CD4-positive, alpha-beta T cell (primary cell): ENCODE measurements at regions not wholly inside any gene's neighbourhood (a gene's known extent, or its start where the extent isn't known, plus 50 kb on each side); places are given as distances from the start of the nearest gene placed in this dataset.

Source experiments
- ATAC-seq: fragments of 200-7000 bp; cut with Tn5 transposase; one replicate; pipeline ENCODE4 v1.10.0; 2022; ENCODE audit warnings: mild to moderate bottlenecking; ENCODE audit not compliant: poor library complexity
- CTCF ChIA-PET: fragments of 350-600 bp; sonication (Branson Sonifier 250); formaldehyde crosslinking; loops from one replicate; lab custom pipeline; 2021; ENCODE audit warnings: antibody characterized with exemption, inconsistent platforms; lab: Charles Lee
- POLR2A ChIA-PET: fragments of 350-600 bp; sonication (Branson Sonifier 250); formaldehyde crosslinking; loops from one replicate; lab custom pipeline; 2021; ENCODE audit warnings: antibody characterized with exemption, inconsistent platforms; lab: Charles Lee
- DNase-seq, 14 experiments: peaks; one replicate each; pipeline ENCODE4 v3.0.0-alpha.2; 2013 to 2020; ENCODE audit warnings: mixed read lengths in 2 of 14
- H3K27ac ChIP-seq, 2 donors: one replicate each; pipeline versions ENCODE4 v1.5.1 to v1.7.0; 2013; ENCODE audit warnings: low read length in 2 of 2, low read depth in 1 of 2, mild to moderate bottlenecking in 1 of 2
- H3K27me3 ChIP-seq, 2 experiments: 1 replicate in 1 of 2; 2 replicates in 1 of 2; pipeline versions ENCODE4 v1.6.1 to v1.7.0; 2013; ENCODE audit warnings: low read length in 2 of 2, control low read depth in 1 of 2, mild to moderate bottlenecking in 1 of 2, moderate library complexity in 1 of 2; ENCODE audit not compliant: insufficient read depth in 2 of 2, control insufficient read depth in 1 of 2
- H3K36me3 ChIP-seq: one replicate; pipeline ENCODE4 v1.6.1; 2013; ENCODE audit warnings: low read length, control low read depth; ENCODE audit not compliant: insufficient read depth
- H3K4me1 ChIP-seq: one replicate; pipeline ENCODE4 v1.6.1; 2013; ENCODE audit warnings: low read length, control low read depth; ENCODE audit not compliant: insufficient read depth
- H3K4me3 ChIP-seq: one replicate; pipeline ENCODE4 v1.5.1; 2013; ENCODE audit warnings: mild to moderate bottlenecking, low read length, moderate library complexity
- H3K9me3 ChIP-seq, 2 experiments: 1 replicate in 1 of 2; 2 replicates in 1 of 2; pipeline versions ENCODE4 v1.6.1 to v1.7.0; 2013; ENCODE audit warnings: low read length in 2 of 2, mild to moderate bottlenecking in 2 of 2, control low read depth in 1 of 2, moderate library complexity in 1 of 2; ENCODE audit not compliant: control insufficient read depth in 1 of 2, insufficient read depth in 1 of 2
- H3K27ac Mint-ChIP-seq: one replicate; pipeline ENCODE4 v1.8.0; 2020; ENCODE audit warnings: mixed read lengths
- H3K27me3 Mint-ChIP-seq: one replicate; pipeline ENCODE4 v1.8.0; 2021; ENCODE audit warnings: mixed read lengths
- H3K36me3 Mint-ChIP-seq: one replicate; pipeline ENCODE4 v1.8.0; 2021; ENCODE audit warnings: low read depth, mixed read lengths
- H3K4me1 Mint-ChIP-seq: one replicate; pipeline ENCODE4 v1.8.0; 2021; ENCODE audit warnings: low read depth, mixed read lengths
- H3K4me3 Mint-ChIP-seq: one replicate; pipeline ENCODE4 v1.8.0; 2020; ENCODE audit warnings: mild to moderate bottlenecking, mixed read lengths
- H3K9me3 Mint-ChIP-seq: one replicate; pipeline ENCODE4 v1.8.0; 2020; ENCODE audit warnings: mixed read lengths
- intact Hi-C, 2 experiments: fragments of 100-400 bp; cut with DNase I in 1 of 2; cut with micrococcal nuclease in 1 of 2; formaldehyde crosslinking; loops; one replicate each; pipeline versions ENCODE4 v1.15.1 to v1.9.0; 2023 to 2025; cut with DNase I, micrococcal nuclease
- TF ChIP-seq, protein P1 (sequence below): fragments of 200-600 bp; IDR thresholded peaks from one replicate; pipeline ENCODE4 v1.8.0; 2022; ENCODE audit warnings: antibody characterized with exemption, mild to moderate bottlenecking

- H3K27me3 Mint-ChIP-seq: no peaks in the 10 kb centered on the region
- H3K4me1 ChIP-seq: no peaks in the 10 kb centered on the region
- no peaks in the 10 kb centered on the region for H3K9me3 Mint-ChIP-seq
- no peaks in the 10 kb centered on the region for H3K4me1 Mint-ChIP-seq
- H3K36me3 ChIP-seq: no peaks in the 10 kb centered on the region
- no peak overlapping the region for H3K27ac Mint-ChIP-seq
- DNase-seq (peak in 1 of 14 experiments; percentile 4), ATAC-seq (no peak)
- TF ChIP-seq, protein P1, sequence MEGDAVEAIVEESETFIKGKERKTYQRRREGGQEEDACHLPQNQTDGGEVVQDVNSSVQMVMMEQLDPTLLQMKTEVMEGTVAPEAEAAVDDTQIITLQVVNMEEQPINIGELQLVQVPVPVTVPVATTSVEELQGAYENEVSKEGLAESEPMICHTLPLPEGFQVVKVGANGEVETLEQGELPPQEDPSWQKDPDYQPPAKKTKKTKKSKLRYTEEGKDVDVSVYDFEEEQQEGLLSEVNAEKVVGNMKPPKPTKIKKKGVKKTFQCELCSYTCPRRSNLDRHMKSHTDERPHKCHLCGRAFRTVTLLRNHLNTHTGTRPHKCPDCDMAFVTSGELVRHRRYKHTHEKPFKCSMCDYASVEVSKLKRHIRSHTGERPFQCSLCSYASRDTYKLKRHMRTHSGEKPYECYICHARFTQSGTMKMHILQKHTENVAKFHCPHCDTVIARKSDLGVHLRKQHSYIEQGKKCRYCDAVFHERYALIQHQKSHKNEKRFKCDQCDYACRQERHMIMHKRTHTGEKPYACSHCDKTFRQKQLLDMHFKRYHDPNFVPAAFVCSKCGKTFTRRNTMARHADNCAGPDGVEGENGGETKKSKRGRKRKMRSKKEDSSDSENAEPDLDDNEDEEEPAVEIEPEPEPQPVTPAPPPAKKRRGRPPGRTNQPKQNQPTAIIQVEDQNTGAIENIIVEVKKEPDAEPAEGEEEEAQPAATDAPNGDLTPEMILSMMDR: no peak
- POLR2A ChIA-PET: no interaction called here
- CTCF ChIA-PET: no interaction called here
- no peaks in the 10 kb centered on the region for H3K36me3 Mint-ChIP-seq
- no peaks in the 10 kb centered on the region for H3K9me3 ChIP-seq
- H3K4me3 Mint-ChIP-seq: no peak overlapping the region
- no peak overlapping the region for H3K27ac ChIP-seq
- H3K4me3 ChIP-seq: no peak overlapping the region
- H3K27me3 ChIP-seq: no peaks in the 10 kb centered on the region
- intact Hi-C loops: loop anchor here in 1 of 2 experiments (5.0 kb wide), 1 partner anchor 1195 kb away; no protein-coding TSS in a partner anchor
These were observed 512.2 kb downstream of the PDHA2 start for GRCh38 chr4:96352051-96352517.

GRCh38 chr4:96354036-96354712 is 514.3 kb downstream of the PDHA2 start:
- ChIA-PET POLR2A (no interaction called here), CTCF (no interaction called here)
- DNase-seq: no peak
- Histone ChIP-seq H3K9me3 (no peaks in the 10 kb centered on the region), H3K36me3 (no peaks in the 10 kb centered on the region), H3K27me3 (no peaks in the 10 kb centered on the region), H3K4me1 (no peaks in the 10 kb centered on the region), H3K27ac (no peak overlapping the region), H3K4me3 (no peak overlapping the region)
- no peak for ATAC-seq
- H3K27me3 Mint-ChIP-seq: no peaks in the 10 kb centered on the region
- intact Hi-C loops: loop anchor here in 1 of 2 experiments (5.0 kb wide), 1 partner anchor 1197 kb away; no protein-coding TSS in a partner anchor
- H3K27ac Mint-ChIP-seq: no peak overlapping the region
- H3K9me3 Mint-ChIP-seq: no peaks in the 10 kb centered on the region
- H3K4me1 Mint-ChIP-seq: no peaks in the 10 kb centered on the region
- TF ChIP-seq, protein P1: no peak
- H3K4me3 Mint-ChIP-seq: no peak overlapping the region
- no peaks in the 10 kb centered on the region for H3K36me3 Mint-ChIP-seq

DNA sequence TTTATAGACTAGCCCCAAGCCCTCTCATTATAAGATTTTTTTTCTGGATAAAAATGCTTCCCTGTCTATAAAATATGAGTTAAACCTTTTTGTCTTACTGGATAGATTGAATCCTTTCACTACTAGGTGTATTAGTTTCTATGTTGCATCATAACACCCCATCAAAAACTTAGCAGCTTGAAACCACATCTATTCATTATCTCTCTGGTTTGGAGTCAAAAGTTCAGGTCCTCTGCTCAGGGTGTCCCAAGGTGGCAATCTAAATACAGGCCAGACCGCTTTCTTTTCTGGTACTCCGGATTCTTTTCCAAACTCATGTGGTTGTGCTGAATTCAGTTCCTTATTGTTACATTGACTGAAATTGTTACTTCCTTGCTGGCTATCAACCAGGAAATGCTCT is 515.5 kb downstream of the PDHA2 start:
- Histone ChIP-seq H3K27me3 (no peaks in the 10 kb centered on the region), H3K4me3 (no peak overlapping the region), H3K4me1 (no peaks in the 10 kb centered on the region), H3K27ac (no peak overlapping the region), H3K36me3 (no peaks in the 10 kb centered on the region), H3K9me3 (no peaks in the 10 kb centered on the region)
- TF ChIP-seq, protein P1: no peak
- H3K4me1 Mint-ChIP-seq: no peaks in the 10 kb centered on the region
- no peaks in the 10 kb centered on the region for H3K9me3 Mint-ChIP-seq
- ChIA-PET POLR2A (no interaction called here), CTCF (no interaction called here)
- no peaks in the 10 kb centered on the region for H3K36me3 Mint-ChIP-seq
- H3K27ac Mint-ChIP-seq: no peak overlapping the region
- DNase-seq (no peak), ATAC-seq (no peak)
- intact Hi-C loops: no loop called here
- H3K4me3 Mint-ChIP-seq: no peak overlapping the region
- no peaks in the 10 kb centered on the region for H3K27me3 Mint-ChIP-seq
